Mucosa of rectum (tissue), 2 donors: ENCODE measurements at regions not wholly inside any gene's neighbourhood (a gene's known extent, or its start where the extent isn't known, plus 50 kb on each side); places are given as distances from the start of the nearest gene placed in this dataset.
"Not testable (repeated sequence)": the region's sequence is repeated elsewhere in the genome, so short reads cannot be mapped to it uniquely, and the experiment has no call there.

Source experiments
- H3K27ac ChIP-seq, 2 donors: one replicate each; pipeline ENCODE4 v1.7.0; 2013; ENCODE audit warnings: inconsistent platforms in 2 of 2, low read depth in 2 of 2, low read length in 2 of 2
- H3K27me3 ChIP-seq, 2 donors: one replicate each; pipeline ENCODE4 v1.7.0; 2013; ENCODE audit warnings: low read length in 2 of 2; ENCODE audit not compliant: control insufficient read depth in 2 of 2, insufficient read depth in 2 of 2
- H3K36me3 ChIP-seq, 2 donors: one replicate each; pipeline ENCODE4 v1.7.0; 2013; ENCODE audit warnings: low read length in 2 of 2; ENCODE audit not compliant: control insufficient read depth in 2 of 2, insufficient read depth in 2 of 2
- H3K4me1 ChIP-seq, 2 donors: one replicate each; pipeline ENCODE4 v1.7.0; 2013; ENCODE audit warnings: low read length in 2 of 2, mild to moderate bottlenecking in 1 of 2; ENCODE audit not compliant: control insufficient read depth in 2 of 2, insufficient read depth in 2 of 2
- H3K4me3 ChIP-seq, 2 donors: one replicate each; pipeline ENCODE4 v1.7.0; 2013; ENCODE audit warnings: low read length in 2 of 2
- H3K9ac ChIP-seq, 2 donors: one replicate each; pipeline ENCODE4 v1.7.0; 2013; ENCODE audit warnings: low read length in 2 of 2, low read depth in 1 of 2, mild to moderate bottlenecking in 1 of 2
- H3K9me3 ChIP-seq, 2 donors: one replicate each; pipeline ENCODE4 v1.7.0; 2013; ENCODE audit warnings: low read length in 2 of 2; ENCODE audit not compliant: control insufficient read depth in 2 of 2
- donor health status: healthy.
- donor health status: Normal muscosa, but diverticular disease.

DNA sequence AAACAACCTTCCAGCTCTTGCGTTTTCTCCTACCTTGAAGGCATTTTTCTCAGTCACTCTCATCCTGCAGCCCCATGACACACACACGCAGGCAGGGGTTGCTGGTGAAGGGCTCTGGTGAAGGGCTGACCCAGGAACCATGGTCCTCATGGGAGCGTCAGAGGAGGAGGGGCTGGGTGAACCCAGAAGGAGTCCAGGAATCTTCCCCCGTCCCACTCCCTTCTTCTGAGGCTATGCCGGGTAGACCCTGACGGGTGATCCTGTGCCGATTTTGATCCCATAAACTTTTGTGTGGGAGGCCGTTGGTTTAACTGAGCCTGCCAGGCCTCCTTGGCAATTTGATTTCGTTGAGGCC, 278.4 kb upstream of the FOXF1 start:
- no peaks in the 10 kb centered on the region for H3K27me3 ChIP-seq
- no peak overlapping the region for H3K4me3 ChIP-seq
- no peaks in the 10 kb centered on the region for H3K9me3 ChIP-seq
- no peak overlapping the region for H3K27ac ChIP-seq
- H3K9ac ChIP-seq, result no peak overlapping the region
- H3K4me1 ChIP-seq, result no peaks in the 10 kb centered on the region
- no peaks in the 10 kb centered on the region for H3K36me3 ChIP-seq

DNA sequence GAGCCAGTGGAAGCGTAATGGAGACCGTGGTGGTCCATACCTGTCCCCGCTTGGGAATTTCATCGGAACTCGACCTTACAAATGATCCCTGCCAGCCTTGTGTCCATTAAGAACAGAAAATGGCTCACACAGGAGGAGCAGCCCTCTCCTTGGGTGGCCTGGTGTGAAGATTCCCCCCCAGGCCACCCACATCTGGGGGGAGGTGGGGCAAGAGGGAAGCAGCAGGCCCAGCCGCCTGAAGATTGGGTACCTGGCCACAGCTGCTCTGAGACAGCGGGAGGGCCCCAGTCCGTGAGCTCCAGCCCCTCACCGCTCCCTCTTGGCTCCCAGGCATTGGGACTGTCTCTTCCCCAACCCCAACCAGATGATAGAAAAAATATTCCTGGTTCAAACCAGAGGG, 277.8 kb upstream of the FOXF1 start:
- Histone ChIP-seq H3K36me3 (no peaks in the 10 kb centered on the region), H3K27ac (no peak overlapping the region), H3K4me1 (no peaks in the 10 kb centered on the region), H3K4me3 (no peak overlapping the region), H3K9ac (no peak overlapping the region), H3K27me3 (no peaks in the 10 kb centered on the region), H3K9me3 (no peaks in the 10 kb centered on the region)

DNA sequence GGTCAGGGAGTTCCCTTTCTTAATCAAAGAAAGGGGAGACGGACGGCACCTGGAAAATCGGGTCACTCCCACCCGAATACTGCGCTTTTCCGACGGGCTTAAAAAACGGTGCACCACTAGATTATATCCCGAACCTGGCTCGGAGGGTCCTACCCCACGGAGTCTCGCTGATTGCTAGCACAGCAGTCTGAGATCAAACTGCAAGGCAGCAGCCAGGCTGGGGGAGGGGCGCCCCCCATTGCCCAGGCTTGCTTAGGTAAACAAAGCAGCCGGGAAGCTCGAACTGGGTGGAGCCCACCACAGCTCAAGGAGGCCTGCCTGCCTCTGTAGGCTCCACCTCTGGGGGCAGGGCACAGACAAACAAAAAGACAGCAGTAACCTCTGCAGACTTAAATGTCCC, 276.8 kb upstream of the FOXF1 start:
- not testable (repeated sequence) for H3K36me3 ChIP-seq, H3K27me3 ChIP-seq, H3K9ac ChIP-seq, H3K9me3 ChIP-seq, H3K4me3 ChIP-seq, H3K27ac ChIP-seq, H3K4me1 ChIP-seq

DNA sequence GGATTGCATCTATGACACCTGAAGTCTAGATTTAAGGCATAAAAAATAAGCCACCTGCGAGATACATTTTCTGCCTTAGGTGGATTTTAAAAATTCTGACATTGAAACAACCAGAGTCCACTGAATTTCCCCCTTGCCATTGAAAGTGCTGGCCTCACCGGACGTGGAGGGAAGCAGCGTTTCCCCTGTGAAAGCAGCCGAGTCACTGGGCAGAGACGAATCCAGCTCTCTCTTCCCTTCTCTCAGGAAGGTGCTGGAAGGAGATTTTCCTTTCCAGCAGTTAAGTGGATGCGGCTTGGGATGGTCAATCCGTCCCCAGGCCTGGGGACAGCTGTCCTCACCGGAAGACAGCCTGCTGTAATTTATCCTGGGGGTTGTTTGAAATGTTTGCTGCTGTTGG, 270.9 kb upstream of the FOXF1 start:
- no peaks in the 10 kb centered on the region for H3K36me3 ChIP-seq
- peaks cover 0 to 7% of the 10 kb centered on the region in 2 donors for H3K27me3 ChIP-seq
- no peaks in the 10 kb centered on the region for H3K9me3 ChIP-seq
- H3K4me1 ChIP-seq, result peaks cover 0 to 2% of the 10 kb centered on the region in 2 donors
- no peak overlapping the region for H3K9ac ChIP-seq
- H3K4me3 ChIP-seq, result no peak overlapping the region
- H3K27ac ChIP-seq, result no peak overlapping the region

DNA sequence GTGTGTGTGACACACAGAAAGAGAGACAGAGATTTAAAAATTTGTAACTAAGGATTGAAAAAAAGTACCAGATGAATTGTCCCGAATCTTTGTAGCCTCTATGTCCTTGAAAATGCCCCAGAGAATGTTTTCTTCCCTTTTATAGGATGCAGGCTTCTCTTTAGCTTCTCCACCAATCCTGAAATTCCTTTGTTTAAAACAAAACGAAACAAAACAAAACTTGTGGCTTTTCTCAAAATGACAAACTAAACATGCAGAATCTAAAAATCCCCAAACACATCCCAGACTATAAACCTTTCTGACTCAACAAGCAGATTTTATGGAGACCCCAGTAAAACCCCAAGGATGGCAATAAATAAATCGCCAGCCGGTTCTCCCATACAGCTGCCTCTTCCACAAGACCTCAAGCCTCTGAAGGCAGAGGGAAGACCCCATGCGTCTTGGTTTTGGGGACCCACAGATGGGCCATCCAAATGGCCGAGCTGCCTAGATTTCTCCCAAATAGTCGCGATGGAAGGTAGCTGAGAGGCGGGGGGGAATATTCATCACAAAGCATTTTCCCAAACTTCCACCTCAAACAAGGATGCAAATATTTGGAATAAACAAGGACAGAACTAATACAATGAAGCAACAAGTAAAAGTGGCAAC, 269.5 kb upstream of the FOXF1 start:
- no peak overlapping the region for H3K4me3 ChIP-seq
- peaks cover 0 to 2% of the 10 kb centered on the region in 2 donors for H3K4me1 ChIP-seq
- peaks cover 0 to 7% of the 10 kb centered on the region in 2 donors for H3K27me3 ChIP-seq
- H3K9ac ChIP-seq, result no peak overlapping the region
- no peaks in the 10 kb centered on the region for H3K36me3 ChIP-seq
- no peaks in the 10 kb centered on the region for H3K9me3 ChIP-seq
- peak overlapping the region; percentile 23 to 44 for H3K27ac ChIP-seq

DNA sequence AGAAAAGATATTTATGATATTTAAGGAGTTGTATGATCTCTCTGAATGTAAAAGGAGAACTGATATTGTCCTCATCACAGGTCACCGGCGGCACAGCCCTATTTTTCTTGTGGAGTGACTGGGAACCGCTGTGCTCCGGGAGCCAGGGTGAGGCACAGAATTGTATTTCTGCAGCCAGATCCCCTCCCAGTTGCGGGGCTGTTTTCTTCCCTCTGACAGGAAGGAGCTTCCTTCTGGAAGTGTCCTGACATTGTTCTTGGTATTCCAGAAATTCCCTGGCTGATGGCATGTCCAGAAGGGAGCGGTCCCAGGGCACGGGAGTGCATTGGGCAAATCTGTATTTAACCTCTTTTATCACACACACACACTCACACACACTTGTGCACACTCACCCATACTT, 268.6 kb upstream of the FOXF1 start:
- Histone ChIP-seq H3K4me1 (peaks cover 0 to 2% of the 10 kb centered on the region in 2 donors), H3K9ac (no peak overlapping the region), H3K27ac (peak overlapping the region in 1 of 2 donors; percentile 16), H3K36me3 (no peaks in the 10 kb centered on the region), H3K27me3 (peaks cover 0 to 7% of the 10 kb centered on the region in 2 donors), H3K9me3 (no peaks in the 10 kb centered on the region), H3K4me3 (no peak overlapping the region)

DNA sequence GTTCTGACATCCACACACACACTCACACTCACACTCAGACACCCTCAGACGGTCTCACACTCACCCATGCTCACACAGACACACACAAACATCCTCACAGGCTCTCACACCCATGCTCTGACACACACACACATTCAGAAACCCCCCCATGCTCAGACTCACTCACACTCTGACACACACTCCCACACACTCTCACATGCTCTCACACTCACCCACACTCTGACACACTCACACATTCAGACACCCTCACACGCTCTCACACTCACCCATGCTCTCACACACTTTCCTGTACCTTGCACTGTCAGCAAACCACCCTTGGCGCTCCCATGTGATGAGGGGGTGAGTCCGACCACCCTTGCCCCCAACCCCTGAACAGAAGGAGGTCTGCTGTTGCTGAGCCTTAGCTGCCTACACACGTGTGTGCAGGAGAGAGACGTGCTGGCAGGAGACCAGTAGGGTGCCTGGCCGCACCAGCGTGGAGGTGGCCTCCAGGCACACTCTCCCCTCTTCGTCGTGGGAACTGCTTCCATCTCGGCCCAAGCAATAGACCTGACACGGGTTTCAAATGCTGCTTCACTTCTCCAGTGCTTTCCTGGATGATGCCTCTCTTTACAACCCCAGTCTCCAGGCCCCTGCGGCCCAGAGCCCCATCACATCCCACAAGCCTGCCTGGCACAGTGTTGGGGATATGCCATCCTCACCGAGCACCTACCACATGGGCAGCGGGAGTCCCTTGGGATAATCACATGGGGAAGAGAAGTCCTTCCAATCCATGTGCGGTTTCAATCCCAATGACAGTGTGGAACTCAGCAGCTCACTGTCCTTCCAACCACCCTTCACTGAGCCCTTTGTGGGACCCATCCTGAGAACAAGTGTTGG, 267.8 kb upstream of the FOXF1 start:
- H3K9me3 ChIP-seq, result no peaks in the 10 kb centered on the region
- no peaks in the 10 kb centered on the region for H3K36me3 ChIP-seq
- H3K4me3 ChIP-seq, result no peak overlapping the region
- no peak overlapping the region for H3K9ac ChIP-seq
- H3K27ac ChIP-seq, result peak overlapping the region in 1 of 2 donors; percentile 16
- H3K4me1 ChIP-seq, result peaks cover 0 to 2% of the 10 kb centered on the region in 2 donors
- peaks cover 0 to 7% of the 10 kb centered on the region in 2 donors for H3K27me3 ChIP-seq

DNA sequence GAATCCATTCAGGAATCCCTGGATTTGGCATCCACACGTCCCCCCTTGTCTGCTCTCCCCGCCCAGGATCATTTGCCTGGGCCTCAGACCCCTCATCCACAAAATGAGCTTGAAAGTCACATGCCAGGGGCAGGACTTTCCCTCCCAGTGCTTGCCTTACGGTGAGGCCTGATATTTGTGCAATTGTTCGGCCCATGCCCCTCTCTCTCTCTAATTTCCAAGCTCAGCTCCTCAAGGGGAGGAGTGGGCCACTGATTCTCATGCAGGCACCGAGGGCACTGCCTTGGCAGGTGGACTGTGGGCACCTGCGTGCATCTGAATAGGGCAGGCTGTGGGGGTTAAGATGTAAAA, 267.2 kb upstream of the FOXF1 start:
- no peaks in the 10 kb centered on the region for H3K9me3 ChIP-seq
- H3K27me3 ChIP-seq, result peaks cover 0 to 7% of the 10 kb centered on the region in 2 donors
- peaks cover 0 to 2% of the 10 kb centered on the region in 2 donors for H3K4me1 ChIP-seq
- no peak overlapping the region for H3K27ac ChIP-seq
- H3K36me3 ChIP-seq, result no peaks in the 10 kb centered on the region
- no peak overlapping the region for H3K9ac ChIP-seq
- H3K4me3 ChIP-seq, result no peak overlapping the region

DNA sequence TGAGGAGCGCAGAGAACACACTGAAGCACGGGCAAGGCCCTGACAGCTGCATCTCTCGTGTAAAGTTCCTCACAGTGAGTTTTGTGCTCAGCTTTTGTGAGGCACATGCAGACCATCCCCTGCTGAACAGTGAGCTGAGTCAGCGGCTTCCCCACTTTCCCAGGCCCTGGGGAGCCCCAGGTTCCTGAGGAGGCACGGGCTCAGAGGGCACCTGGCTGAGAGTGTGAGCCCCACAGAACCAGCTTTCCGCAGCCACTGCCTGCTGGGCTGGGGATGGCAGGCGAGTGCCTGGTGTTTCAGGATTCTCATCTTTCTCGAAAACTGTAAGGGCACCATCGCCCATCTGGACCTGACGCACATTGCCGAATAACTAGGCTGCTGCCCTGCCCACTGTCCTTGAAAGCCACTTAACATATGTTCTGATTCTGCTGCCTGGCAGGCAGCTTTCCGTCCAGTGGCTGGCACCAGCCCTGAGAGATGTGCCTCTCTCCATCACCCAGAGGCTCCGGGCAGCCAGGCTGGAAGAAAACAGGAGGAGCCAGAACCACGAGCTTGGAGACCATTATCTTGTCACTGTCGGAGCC, 266.7 kb upstream of the FOXF1 start:
- Histone ChIP-seq H3K36me3 (no peaks in the 10 kb centered on the region), H3K27me3 (peaks cover 0 to 7% of the 10 kb centered on the region in 2 donors), H3K9ac (no peak overlapping the region), H3K27ac (no peak overlapping the region), H3K4me1 (peaks cover 0 to 2% of the 10 kb centered on the region in 2 donors), H3K9me3 (no peaks in the 10 kb centered on the region), H3K4me3 (no peak overlapping the region)

DNA sequence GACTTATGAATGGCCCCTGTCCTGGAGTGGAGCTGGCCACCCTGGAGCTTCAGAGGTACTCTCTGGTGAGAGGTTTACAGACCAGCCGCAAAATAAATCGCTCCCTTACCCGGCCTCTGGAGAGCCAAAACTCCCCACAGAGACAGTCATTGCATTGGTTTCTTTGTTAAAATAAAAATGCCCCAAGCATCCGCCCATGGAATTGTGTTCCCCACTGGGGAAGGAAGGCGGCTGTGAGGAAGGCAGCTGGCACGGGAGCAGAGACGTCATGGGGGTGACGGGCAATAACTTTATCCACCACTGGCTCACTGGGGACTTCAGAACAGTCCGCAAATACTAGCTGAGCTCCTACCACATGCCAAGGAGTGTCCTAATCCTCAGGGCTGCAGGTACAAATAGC, 266.2 kb upstream of the FOXF1 start:
- H3K4me3 ChIP-seq, result no peak overlapping the region
- no peak overlapping the region for H3K9ac ChIP-seq
- peaks cover 0 to 2% of the 10 kb centered on the region in 2 donors for H3K4me1 ChIP-seq

More for the DNA sequence above, 266.2 kb upstream of the FOXF1 start:
- Histone ChIP-seq H3K9me3 (no peaks in the 10 kb centered on the region), H3K36me3 (no peaks in the 10 kb centered on the region), H3K27me3 (peaks cover 0 to 7% of the 10 kb centered on the region in 2 donors), H3K27ac (no peak overlapping the region)
